ENCODE measurements at regions not wholly inside any gene's neighbourhood (a gene's known extent, or its start where the extent isn't known, plus 50 kb on each side); places are given as distances from the start of the nearest gene placed in this dataset.

GRCh38 chr5:2441495-2442180 is 309.8 kb downstream of the IRX2 start:
- Mint-ChIP-seq H3K27me3 (no peaks in the 10 kb centered on the region), H3K4me3 (no peak overlapping the region), H3K36me3 (ENCODE audit: low read depth) (no peaks in the 10 kb centered on the region), H3K27ac (no peak overlapping the region), H3K4me1 (no peaks in the 10 kb centered on the region)
- no peak for ATAC-seq
- DNase-seq: no peak
- H3K9me3 ChIP-seq (ENCODE audit: control insufficient read depth, low read length, poor library complexity, severe bottlenecking): no peaks in the 10 kb centered on the region

GRCh38 chr5:2439608-2440007 is 311.9 kb downstream of the IRX2 start:
- no peaks in the 10 kb centered on the region for H3K9me3 ChIP-seq (ENCODE audit: control insufficient read depth, low read length, poor library complexity, severe bottlenecking)
- H3K4me3 Mint-ChIP-seq: no peak overlapping the region
- H3K36me3 Mint-ChIP-seq (ENCODE audit: low read depth): no peaks in the 10 kb centered on the region
- H3K27me3 Mint-ChIP-seq: no peaks in the 10 kb centered on the region
- DNase-seq (no peak), ATAC-seq (no peak)
- H3K4me1 Mint-ChIP-seq: no peaks in the 10 kb centered on the region
- no peak overlapping the region for H3K27ac Mint-ChIP-seq

GRCh38 chr5:2433086-2433485 is 318.4 kb downstream of the IRX2 start:
- Mint-ChIP-seq H3K4me1 (no peaks in the 10 kb centered on the region), H3K27me3 (no peaks in the 10 kb centered on the region), H3K4me3 (no peak overlapping the region), H3K36me3 (ENCODE audit: low read depth) (no peaks in the 10 kb centered on the region), H3K27ac (no peak overlapping the region)
- DNase-seq (no peak), ATAC-seq (no peak)
- no peaks in the 10 kb centered on the region for H3K9me3 ChIP-seq (ENCODE audit: control insufficient read depth, low read length, poor library complexity, severe bottlenecking)

GRCh38 chr5:2432076-2432920 is 319.2 kb downstream of the IRX2 start:
- ATAC-seq (no peak), DNase-seq (no peak)
- H3K9me3 ChIP-seq (ENCODE audit: control insufficient read depth, low read length, poor library complexity, severe bottlenecking): no peaks in the 10 kb centered on the region
- H3K4me3 Mint-ChIP-seq: no peak overlapping the region
- H3K27ac Mint-ChIP-seq: no peak overlapping the region
- no peaks in the 10 kb centered on the region for H3K4me1 Mint-ChIP-seq
- H3K27me3 Mint-ChIP-seq: no peaks in the 10 kb centered on the region
- H3K36me3 Mint-ChIP-seq (ENCODE audit: low read depth): no peaks in the 10 kb centered on the region

GRCh38 chr5:2430606-2431005 is 320.9 kb downstream of the IRX2 start:
- H3K27me3 Mint-ChIP-seq: no peaks in the 10 kb centered on the region
- DNase-seq: no peak

GRCh38 chr5:2427983-2428382 is 323.5 kb downstream of the IRX2 start:
- Mint-ChIP-seq H3K4me3 (no peak overlapping the region), H3K27me3 (no peaks in the 10 kb centered on the region), H3K36me3 (ENCODE audit: low read depth) (no peaks in the 10 kb centered on the region), H3K27ac (no peak overlapping the region), H3K4me1 (no peaks in the 10 kb centered on the region)
- DNase-seq (no peak), ATAC-seq (no peak)
- no peaks in the 10 kb centered on the region for H3K9me3 ChIP-seq (ENCODE audit: control insufficient read depth, low read length, poor library complexity, severe bottlenecking)

More at GRCh38 chr5:2430606-2431005, 320.9 kb downstream of the IRX2 start:
- no peaks in the 10 kb centered on the region for H3K9me3 ChIP-seq (ENCODE audit: control insufficient read depth, low read length, poor library complexity, severe bottlenecking)
- no peaks in the 10 kb centered on the region for H3K36me3 Mint-ChIP-seq (ENCODE audit: low read depth)
- H3K4me1 Mint-ChIP-seq: no peaks in the 10 kb centered on the region
- H3K4me3 Mint-ChIP-seq: no peak overlapping the region
- no peak for ATAC-seq
- H3K27ac Mint-ChIP-seq: no peak overlapping the region

GRCh38 chr5:2423634-2424033 is 327.8 kb downstream of the IRX2 start:
- Mint-ChIP-seq H3K27me3 (no peaks in the 10 kb centered on the region), H3K27ac (no peak overlapping the region), H3K36me3 (ENCODE audit: low read depth) (no peaks in the 10 kb centered on the region), H3K4me1 (no peaks in the 10 kb centered on the region), H3K4me3 (no peak overlapping the region)
- ATAC-seq (no peak), DNase-seq (no peak)
- no peaks in the 10 kb centered on the region for H3K9me3 ChIP-seq (ENCODE audit: control insufficient read depth, low read length, poor library complexity, severe bottlenecking)

GRCh38 chr5:2417301-2417700 is 334.2 kb downstream of the IRX2 start:
- Mint-ChIP-seq H3K27me3 (no peaks in the 10 kb centered on the region), H3K27ac (no peak overlapping the region), H3K4me3 (no peak overlapping the region), H3K4me1 (no peaks in the 10 kb centered on the region), H3K36me3 (ENCODE audit: low read depth) (no peaks in the 10 kb centered on the region)
- DNase-seq (no peak), ATAC-seq (no peak)
- no peaks in the 10 kb centered on the region for H3K9me3 ChIP-seq (ENCODE audit: control insufficient read depth, low read length, poor library complexity, severe bottlenecking)

- Mint-ChIP-seq H3K36me3 (ENCODE audit: low read depth) (no peaks in the 10 kb centered on the region), H3K27me3 (peaks cover 5% of the 10 kb centered on the region), H3K4me3 (no peak overlapping the region), H3K27ac (no peak overlapping the region), H3K4me1 (no peaks in the 10 kb centered on the region)
- DNase-seq (no peak), ATAC-seq (no peak)
- no peaks in the 10 kb centered on the region for H3K9me3 ChIP-seq (ENCODE audit: control insufficient read depth, low read length, poor library complexity, severe bottlenecking)
Observed at GRCh38 chr5:2415678-2416077, 335.8 kb downstream of the IRX2 start.

- no peaks in the 10 kb centered on the region for H3K4me1 Mint-ChIP-seq
- H3K27ac Mint-ChIP-seq: no peak overlapping the region
- peaks cover 5% of the 10 kb centered on the region for H3K27me3 Mint-ChIP-seq
- H3K36me3 Mint-ChIP-seq (ENCODE audit: low read depth): no peaks in the 10 kb centered on the region
- no peak for ATAC-seq
- no peak overlapping the region for H3K4me3 Mint-ChIP-seq
- H3K9me3 ChIP-seq (ENCODE audit: control insufficient read depth, low read length, poor library complexity, severe bottlenecking): no peaks in the 10 kb centered on the region
- no peak for DNase-seq
Observed at GRCh38 chr5:2410451-2410850, 341.0 kb downstream of the IRX2 start.

GRCh38 chr5:2403296-2403695 is 348.2 kb downstream of the IRX2 start:
- no peaks in the 10 kb centered on the region for H3K9me3 ChIP-seq (ENCODE audit: control insufficient read depth, low read length, poor library complexity, severe bottlenecking)
- ATAC-seq (no peak), DNase-seq (no peak)
- Mint-ChIP-seq H3K4me3 (no peak overlapping the region), H3K27me3 (no peaks in the 10 kb centered on the region), H3K36me3 (ENCODE audit: low read depth) (no peaks in the 10 kb centered on the region), H3K4me1 (no peaks in the 10 kb centered on the region), H3K27ac (no peak overlapping the region)

GRCh38 chr5:2399804-2400203 is 351.7 kb downstream of the IRX2 start:
- no peak for ATAC-seq

GRCh38 chr5:2399096-2399495 is 352.4 kb downstream of the IRX2 start:
- no peak for ATAC-seq
- Mint-ChIP-seq H3K27ac (no peak overlapping the region), H3K36me3 (ENCODE audit: low read depth) (no peaks in the 10 kb centered on the region), H3K27me3 (no peaks in the 10 kb centered on the region), H3K4me1 (no peaks in the 10 kb centered on the region), H3K4me3 (no peak overlapping the region)
- DNase-seq: no peak
- no peaks in the 10 kb centered on the region for H3K9me3 ChIP-seq (ENCODE audit: control insufficient read depth, low read length, poor library complexity, severe bottlenecking)

More at GRCh38 chr5:2399804-2400203, 351.7 kb downstream of the IRX2 start:
- no peak for DNase-seq
- Mint-ChIP-seq H3K27ac (no peak overlapping the region), H3K36me3 (ENCODE audit: low read depth) (no peaks in the 10 kb centered on the region), H3K4me3 (no peak overlapping the region), H3K4me1 (no peaks in the 10 kb centered on the region), H3K27me3 (no peaks in the 10 kb centered on the region)
- H3K9me3 ChIP-seq (ENCODE audit: control insufficient read depth, low read length, poor library complexity, severe bottlenecking): no peaks in the 10 kb centered on the region

- peaks cover 2% of the 10 kb centered on the region for H3K36me3 Mint-ChIP-seq (ENCODE audit: low read depth)
- ATAC-seq (no peak), DNase-seq (no peak)
- H3K9me3 ChIP-seq (ENCODE audit: control insufficient read depth, low read length, poor library complexity, severe bottlenecking): no peaks in the 10 kb centered on the region
- no peak overlapping the region for H3K27ac Mint-ChIP-seq
- peaks cover 22% of the 10 kb centered on the region for H3K27me3 Mint-ChIP-seq
- H3K4me3 Mint-ChIP-seq: no peak overlapping the region
- H3K4me1 Mint-ChIP-seq: no peaks in the 10 kb centered on the region
Observed at GRCh38 chr5:2393556-2393955, 357.9 kb downstream of the IRX2 start.

Measured in T-helper 17 cell (primary cell).